NOMO-1 (cell line): ENCODE measurements at regions not wholly inside any gene's neighbourhood (a gene's known extent, or its start where the extent isn't known, plus 50 kb on each side); places are given as distances from the start of the nearest gene placed in this dataset.
"Not testable (repeated sequence)": the region's sequence is repeated elsewhere in the genome, so short reads cannot be mapped to it uniquely, and the experiment has no call there.

Experiments used
- DNase-seq, 2 experiments: peaks; one replicate each; lab custom pipeline; 2025; ENCODE audit not compliant: unreplicated experiment in 2 of 2; lab: John Stamatoyannopoulos, UW

DNA sequence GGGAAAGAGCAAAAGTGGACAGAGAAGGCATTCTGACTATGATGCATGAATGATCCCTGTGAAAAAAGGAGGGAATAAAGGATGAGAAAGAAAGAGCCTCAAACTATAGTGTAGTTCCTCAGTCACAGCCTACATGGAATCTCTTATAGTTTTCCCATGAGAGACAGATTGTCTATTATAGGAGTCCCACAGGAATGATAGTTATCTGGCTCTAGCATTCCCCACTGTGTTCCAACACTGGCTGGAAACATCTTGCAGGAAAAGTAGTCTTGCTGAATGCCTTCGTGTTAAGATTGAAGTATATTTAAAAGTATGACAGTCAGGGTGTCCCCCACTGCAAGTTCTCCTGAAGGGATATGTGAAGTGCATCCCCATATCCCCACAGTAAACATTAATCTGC, 641.5 kb upstream of the NECTIN3 start:
- DNase-seq, result no peak

DNA sequence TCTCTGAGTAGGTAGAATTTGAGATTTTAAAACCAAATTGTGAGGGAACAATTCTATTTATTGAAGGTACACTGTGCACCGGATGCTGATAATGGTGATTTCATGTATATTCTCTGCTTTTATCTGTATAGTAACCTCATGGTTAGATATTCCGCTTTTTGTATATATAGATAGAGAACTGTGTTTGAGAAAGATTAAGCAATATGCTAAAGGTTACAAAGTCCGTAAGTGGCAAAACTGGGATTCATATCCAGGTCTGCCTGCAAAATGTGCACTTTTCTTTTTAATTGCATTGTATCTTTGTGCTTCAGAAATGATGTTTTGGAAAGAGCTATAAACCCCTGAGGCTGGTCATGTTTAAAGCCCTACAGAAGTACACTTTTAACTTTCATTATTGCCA, 635.4 kb upstream of the NECTIN3 start:
- no peak for DNase-seq

DNA sequence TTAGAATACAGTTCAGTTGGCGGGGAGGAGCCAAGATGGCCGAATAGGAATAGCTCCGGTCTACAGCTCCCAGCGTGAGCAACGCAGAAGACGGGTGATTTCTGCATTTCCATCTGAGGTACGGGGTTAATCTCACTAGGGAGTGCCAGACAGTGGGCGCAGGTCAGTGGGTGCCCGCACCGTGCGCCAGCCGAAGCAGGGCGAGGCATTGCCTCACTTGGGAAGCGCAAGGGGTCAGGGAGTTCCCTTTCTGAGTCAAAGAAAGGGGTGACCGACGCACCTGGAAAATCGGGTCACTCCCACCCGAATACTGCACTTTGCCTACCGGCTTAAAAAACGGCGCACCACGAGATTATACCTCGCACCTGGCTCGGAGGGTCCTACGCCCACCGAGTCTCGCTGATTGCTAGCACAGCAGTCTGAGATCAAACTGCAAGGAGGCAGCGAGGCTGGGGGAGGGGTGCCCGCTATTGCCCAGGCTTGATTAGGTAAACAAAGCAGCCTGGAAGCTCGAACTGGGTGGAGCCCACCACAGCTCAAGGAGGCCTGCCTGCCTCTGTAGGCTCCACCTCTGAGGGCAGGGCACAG, 631.5 kb upstream of the NECTIN3 start:
- DNase-seq, result not testable (repeated sequence)

DNA sequence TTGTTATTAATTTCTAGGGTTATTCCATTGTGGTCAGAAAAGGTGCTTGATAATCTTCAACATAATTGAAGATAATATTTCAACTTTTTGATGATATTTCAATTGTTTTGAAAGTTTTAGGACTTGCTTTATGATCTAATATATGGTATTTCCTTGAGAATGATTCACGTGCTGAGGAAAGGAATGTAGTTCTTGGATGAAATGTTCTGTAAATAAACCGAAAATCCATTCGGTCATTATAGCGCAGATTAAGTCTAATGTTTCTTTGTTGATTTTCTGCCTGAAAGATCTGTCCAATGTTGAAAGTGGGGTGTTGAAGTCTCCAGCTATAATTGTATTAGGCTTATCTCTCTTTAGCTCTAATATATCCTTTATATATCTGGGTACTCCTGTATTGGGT, 617.5 kb upstream of the NECTIN3 start:
- no peak for DNase-seq

DNA sequence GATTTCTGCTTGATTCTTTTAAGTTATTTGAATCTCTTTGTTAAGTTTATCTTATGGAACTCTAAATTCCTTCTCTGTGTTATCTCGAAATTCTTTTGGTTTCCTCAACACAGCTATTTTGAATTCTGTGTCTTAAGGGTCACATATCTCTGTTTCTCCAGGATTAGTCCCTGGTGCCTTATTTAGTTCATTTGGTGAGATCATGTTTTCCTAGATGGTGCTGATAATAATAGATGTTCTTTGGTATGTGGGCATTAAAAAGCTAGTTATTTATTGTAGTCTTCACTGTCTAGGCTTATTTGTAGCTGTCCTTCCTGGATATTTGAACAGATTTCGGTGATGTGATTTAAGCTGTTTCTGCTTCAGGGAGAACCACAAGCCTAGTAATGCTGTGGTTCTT, 615.6 kb upstream of the NECTIN3 start:
- DNase-seq, result no peak

DNA sequence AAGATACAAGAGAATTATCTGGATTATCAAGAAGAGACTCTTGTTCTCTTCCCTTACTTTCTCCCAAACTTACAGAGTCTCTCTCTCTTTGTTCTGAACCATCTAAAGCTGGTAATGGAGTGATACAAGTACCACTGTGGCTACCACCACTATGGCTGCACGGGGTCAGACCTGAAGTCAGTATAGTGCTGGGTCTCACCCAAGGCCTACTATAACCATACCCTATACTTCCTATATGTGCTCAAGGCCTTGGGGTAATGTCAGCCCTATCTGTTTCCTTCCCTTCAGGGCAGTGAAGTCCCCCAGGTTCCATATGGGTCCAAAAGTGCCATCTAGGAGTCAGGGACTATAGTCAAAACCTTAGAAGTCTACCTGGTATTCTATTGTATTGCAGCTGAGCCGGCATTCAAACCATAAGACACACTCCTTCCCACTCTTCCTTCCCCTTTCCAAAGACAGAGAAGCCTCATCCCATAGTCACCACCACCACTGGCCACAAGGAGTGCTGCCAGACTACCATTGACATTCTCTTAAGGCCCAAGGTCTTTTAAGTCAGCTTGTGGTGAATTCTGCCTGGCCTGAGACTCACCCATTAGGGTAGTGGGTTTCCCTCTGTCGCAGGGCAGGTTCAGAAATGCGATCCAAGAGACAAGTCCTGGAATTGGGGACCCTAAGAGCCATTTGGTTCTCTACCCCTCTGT, 615.0 kb upstream of the NECTIN3 start:
- no peak for DNase-seq

DNA sequence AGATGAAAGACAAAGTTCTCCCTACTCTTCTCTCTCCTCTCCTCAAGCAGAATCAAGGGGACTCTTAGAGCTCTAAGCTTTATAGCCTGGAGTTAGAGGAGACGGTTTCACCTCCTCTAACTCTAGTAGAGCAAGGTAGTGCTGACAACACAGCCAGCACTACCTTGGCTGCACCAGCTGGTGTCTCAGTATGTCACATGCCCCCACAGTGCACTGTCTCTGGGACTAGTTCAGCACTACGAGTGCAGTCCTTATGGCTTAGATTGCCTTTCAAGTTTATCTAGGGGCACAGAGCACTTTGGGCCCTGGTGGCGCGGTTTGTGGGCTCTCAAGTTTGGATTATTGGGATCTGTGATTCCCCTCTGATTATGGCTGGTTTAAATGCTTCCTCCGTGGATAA, 614.1 kb upstream of the NECTIN3 start:
- DNase-seq, result no peak

DNA sequence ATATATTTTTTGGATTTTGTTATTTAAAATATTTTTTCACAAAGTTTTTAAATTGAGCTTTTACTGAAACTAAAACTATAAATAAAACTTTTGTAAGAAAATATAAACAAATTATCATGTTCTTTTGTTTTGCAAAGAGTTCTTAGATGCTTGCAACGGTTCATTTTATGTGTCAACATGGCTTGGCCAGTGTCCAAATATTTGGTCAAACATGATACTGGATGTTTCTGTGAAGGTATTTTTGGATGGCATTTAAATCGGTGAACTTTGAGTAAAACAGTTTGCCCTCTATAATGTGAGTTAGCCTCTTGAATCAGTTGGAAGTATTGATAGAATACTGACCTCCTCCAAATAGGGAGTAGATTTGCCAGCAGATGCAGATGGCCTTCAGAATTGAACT, 612.6 kb upstream of the NECTIN3 start:
- no peak for DNase-seq

DNA sequence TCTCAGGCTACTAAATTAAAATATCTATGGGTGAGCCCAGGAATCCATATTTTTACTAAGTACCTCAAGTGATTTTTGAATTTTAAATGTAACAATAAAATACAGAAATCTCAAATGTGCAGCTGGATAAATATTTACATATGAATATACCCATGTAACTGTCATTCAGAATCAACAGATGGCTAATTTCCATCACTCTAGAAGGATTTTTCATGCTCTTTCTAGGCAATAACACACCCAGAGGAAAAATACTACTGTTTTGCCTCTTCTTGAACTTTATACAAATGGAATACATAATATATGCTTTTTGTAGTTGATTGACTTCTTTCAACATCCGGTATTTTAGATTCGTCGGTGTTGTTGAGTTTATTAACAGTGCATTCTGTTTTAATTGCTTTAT, 601.3 kb upstream of the NECTIN3 start:
- no peak for DNase-seq

DNA sequence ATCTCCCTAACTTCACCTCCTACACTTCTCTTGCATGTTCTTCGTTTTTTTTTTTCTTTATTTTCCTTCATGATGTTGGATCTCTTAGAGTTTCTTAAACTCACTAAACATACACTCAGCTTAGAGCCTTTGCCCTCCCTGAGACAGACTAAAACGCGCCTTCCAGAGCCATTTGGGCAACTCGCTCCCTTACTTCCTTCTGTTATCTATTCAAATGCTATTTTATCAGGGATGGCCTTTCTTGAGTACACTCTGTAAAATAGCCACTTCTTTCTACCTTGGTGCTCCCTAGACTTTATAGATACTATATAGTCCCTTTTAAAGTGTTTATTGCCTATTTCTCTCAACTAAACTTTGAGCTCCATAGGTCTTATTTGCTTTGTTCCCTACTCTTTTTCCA, 598.2 kb upstream of the NECTIN3 start:
- DNase-seq, result no peak

DNA sequence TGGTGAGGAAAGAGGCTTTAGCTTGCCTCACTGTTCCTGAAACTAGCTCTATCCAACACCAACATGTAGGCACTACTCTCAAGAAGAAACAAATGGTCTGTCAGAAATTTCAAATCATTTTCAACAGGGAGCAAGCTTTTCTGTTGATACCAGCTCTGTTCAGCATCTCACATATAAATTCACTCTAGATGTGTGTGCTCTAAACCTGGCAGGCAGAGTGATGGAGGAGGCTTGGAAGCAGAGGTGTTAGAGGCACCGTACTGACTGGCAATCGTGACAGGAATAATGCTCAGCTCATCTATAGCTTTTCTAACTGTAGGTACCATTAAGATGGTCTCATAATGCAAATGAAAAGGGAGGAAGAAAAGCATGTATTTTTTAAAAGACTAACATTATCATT, 597.2 kb upstream of the NECTIN3 start:
- no peak for DNase-seq

DNA sequence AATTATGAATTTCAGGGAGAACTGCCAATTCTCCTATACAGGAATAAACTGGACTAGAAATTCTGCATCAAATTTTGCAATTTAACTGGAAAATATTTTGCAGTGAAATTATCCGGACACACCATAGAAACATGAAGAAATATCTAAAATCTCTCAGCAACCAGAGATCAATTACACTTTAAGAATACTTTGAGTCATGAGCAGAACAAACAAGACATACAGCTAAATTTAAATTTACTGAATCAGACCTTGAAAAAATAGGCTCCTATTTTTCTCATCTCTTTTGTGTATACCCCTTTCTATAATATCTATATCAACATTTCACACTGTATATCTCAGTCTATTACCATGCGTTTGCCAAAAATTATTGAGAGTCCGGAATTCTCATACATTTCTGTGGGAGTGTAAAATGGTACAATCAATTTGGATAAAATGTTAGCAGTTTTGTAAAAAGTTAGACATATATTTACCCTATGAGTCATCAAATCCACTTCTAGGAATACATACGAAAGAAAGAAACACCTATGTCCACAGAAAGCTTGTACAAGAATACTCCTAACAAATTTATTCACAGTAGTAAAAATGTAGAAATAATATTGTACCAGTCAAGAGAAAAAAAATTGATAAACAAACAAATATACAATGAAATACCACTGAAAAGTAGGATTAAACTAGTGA, 593.1 kb upstream of the NECTIN3 start:
- DNase-seq, result no peak

DNA sequence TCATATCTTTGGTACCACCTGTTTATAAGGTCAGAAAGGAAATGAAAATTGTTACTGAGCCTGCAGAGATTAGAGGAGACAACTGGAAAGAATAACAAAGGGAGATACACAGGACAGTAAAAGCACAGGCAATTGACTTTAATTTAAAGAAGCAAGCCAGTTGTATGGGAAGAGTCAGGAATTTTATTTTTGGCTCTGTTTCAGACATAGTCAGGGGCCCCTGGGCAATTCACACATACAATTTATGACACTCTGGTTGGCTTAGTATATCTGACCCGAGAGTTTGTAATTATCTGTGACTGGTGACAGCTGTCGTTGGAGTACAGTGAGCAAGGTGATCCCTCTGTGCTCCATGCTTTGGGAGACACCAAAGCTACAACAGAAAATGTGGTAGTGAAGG, 591.9 kb upstream of the NECTIN3 start:
- no peak for DNase-seq

DNA sequence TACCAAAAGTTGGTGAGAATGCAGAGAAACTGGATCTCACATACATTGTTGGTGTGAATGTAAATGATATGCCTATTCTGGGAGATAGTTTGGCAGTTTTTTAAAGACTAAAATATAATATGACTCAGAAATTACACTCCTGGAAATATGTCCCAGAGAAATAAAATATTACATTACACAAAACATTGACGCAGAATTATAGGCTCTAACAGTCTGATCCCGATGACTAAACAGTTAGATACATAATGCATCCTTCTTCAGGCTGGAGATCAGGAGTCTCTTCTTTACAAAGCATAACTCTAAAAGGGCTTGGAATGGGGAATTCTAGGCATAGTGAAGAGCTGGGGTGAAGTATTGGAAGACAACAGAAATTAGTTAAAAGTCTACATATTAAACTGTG, 586.2 kb upstream of the NECTIN3 start:
- DNase-seq, result no peak

DNA sequence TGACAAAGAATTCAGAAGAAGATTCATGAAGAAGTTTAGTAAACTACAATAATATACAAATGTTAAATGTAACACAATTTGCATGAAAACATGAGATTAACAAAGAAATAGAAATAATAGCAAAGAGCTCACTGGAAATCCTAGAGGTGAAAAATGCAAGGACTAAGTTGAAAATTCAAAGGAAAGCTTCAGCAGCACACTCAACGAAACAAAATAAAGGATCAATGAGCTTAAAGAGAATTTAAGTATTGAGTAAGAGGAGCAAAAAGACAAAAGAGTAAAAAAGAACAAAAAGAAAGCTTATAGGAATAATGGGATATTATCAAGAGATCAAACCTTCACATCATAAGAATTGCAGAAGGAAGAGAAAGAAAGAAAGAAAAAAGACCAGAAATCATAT, 583.8 kb upstream of the NECTIN3 start:
- DNase-seq, result no peak

DNA sequence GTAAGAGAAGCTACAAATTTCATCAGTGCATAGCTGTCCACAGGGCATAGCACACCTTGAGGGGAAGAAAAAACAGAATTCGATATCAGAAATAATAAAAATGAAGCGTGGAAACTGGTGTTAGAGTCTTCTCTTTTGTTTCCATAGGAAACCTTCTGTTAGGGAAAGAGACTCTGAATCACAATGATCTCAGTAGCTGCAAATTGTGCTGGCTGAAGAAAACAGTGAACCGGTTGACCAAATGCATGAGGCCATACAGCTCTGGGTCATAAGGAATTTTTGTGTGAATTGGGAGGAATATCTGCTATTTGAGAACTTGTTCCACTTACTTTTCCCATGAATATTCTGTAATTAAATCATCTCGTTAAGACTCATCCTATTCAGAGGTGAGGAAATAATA, 580.2 kb upstream of the NECTIN3 start:
- DNase-seq, result no peak

DNA sequence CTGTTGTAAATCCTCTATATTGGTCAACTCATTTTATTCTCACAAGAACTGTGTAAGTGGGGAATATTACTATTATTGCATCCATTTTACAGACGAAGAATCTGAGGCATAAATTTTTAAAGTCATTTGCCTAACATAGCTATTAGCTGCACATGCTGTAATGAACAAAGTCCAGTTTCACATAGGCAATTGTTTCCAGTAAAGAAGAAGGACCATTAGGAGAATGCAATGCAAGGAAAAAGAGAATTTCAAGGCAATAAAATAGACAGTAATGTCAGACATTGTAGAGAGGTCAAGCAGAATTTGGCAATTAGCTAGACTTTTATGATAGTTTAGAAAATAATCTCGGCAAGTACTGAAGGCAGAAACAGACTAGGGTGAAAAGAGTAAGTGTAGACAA, 578.7 kb upstream of the NECTIN3 start:
- no peak for DNase-seq

DNA sequence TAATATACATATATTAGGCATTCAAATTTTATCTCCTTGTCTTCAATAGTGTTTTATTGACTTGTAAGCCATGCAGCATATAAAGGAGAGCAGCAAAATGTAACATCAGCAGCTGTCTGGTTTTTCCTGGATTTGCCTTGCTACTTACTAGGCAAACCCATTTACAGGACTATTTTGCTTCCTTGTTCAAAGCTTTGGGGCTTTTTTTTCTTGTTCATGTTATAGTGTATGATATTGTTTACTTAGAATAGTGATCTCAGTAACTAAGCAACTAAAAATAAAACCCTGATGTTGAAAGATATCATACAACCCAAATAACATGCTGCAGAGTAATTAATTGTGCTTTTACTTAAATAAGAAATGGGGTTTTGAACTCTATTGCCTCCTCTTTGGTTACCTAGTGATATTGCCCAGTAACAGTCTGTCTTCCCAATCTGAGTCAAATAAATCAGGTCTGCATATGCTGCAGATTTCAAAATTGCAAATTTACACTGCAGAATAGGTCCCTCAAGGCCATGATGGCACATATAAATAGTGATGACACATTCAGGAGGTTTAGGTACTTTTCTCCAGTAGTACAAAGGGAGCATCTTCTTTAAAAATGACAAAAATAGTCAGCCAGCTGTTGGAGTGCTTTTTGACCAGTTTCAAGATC, 578.1 kb upstream of the NECTIN3 start:
- no peak for DNase-seq

DNA sequence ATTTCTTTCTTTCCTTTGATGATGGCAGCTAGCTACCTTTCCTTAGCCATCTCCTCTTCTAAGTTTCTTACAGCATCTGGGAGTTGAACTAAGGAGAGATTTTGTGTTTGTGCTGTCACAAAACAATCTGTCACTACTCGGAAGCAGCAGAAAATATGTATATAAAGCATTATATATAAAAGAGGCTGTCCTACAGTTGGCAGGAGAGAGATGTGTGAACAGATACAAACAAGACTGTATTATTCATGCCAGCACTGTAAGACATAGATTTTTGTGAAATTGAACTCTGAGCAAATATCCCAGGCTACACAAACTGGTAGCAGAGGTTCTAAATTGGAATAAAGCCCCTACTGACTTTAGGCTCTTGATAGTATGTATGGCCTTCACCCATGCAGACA, 577.5 kb upstream of the NECTIN3 start:
- DNase-seq, result no peak

DNA sequence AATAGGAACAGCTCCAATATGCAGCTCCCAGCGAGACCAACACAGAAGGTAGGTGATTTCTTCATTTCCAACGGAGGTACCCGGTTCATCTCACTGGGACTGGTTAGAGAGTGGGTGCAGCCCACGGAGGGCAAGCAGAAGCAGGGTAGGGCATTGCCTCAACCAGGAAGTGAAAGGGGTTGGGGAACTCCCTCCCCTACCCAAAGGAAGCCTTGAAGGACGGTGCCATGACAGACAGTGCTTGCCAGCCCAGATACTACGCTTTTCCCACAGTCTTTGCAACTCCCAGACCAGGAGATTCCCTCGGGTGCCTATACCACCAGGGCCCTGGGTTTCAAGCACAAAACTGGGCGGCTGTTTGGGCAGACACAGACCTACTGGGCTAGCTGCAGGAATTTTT, 576.9 kb upstream of the NECTIN3 start:
- no peak for DNase-seq

DNA sequence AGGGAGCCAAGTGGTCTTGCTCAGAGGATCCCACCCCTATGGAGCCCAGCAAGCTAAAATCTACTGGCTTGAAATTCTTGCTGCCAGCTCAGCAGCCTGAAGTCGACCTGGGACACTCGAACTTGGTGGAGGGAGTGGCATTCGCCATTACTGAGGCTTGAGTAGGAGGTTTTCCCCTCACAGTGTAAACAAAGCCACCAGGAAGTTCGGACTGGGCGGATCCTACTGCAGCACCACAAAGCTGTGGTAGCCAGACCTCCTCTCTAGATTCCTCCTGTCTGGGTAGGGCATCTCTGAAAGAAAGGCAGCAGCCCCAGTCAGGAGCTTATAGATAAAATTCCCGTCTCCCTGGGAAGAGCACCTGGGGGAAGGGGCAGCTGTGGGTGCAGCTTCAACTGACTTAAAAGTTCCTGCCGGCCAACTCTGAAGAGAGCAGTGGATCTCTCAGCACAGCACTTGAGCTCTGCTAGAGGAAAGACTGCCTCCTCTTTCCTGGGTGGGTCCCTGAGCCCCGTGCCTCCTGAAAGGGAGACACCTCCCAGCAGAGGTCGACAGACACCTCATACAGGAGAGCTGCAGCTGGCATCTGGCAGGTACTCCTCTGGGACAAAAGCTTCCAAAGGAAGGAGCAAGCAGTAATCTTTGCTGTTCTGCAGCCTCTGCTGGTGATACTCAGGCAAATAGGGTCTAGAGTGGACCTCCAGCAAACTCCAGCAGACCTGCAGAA, 576.3 kb upstream of the NECTIN3 start:
- DNase-seq, result no peak
